ENCODE measurements at regions not wholly inside any gene's neighbourhood (a gene's known extent, or its start where the extent isn't known, plus 50 kb on each side); places are given as distances from the start of the nearest gene placed in this dataset.

GRCh38 chr7:28349637-28350036, 62.7 kb upstream of the CREB5 start:
- H3K9ac ChIP-seq: no peak overlapping the region
- no peaks in the 10 kb centered on the region for H3K36me3 ChIP-seq
- no peak for DNase-seq (ENCODE audit: low spot score)
- Mint-ChIP-seq H3K4me1 (peaks cover 3% of the 10 kb centered on the region), H3K36me3 (no peaks in the 10 kb centered on the region), H3K4me3 (no peak overlapping the region), H3K27me3 (ENCODE audit: insufficient read depth, low read depth) (peaks cover 2% of the 10 kb centered on the region), H3K27ac (no peak overlapping the region), H3K9me3 (peaks cover 7% of the 10 kb centered on the region)
- H3K27me3 ChIP-seq: no peaks in the 10 kb centered on the region
- H2AFZ ChIP-seq (replicated peaks): no peak overlapping the region
- H4K20me1 ChIP-seq (ENCODE audit: low read depth): no peaks in the 10 kb centered on the region
- H3K27ac ChIP-seq: no peak overlapping the region
- H3K79me2 ChIP-seq (ENCODE audit: low read depth): no peaks in the 10 kb centered on the region
- peaks cover 5% of the 10 kb centered on the region for H3K4me1 ChIP-seq
- TF ChIP-seq EZH2phosphoT487 (IDR thresholded peaks at IDR 0.05): no peak
- TF ChIP-seq EZH2 (IDR thresholded peaks at IDR 0.05): no peak
- TF ChIP-seq CTCF (IDR thresholded peaks at IDR 0.05): no peak
- H3K4me3 ChIP-seq: no peak overlapping the region
- no peaks in the 10 kb centered on the region for H3K9me3 ChIP-seq (ENCODE audit: low read depth)
- no peak overlapping the region for H3K4me2 ChIP-seq
- H3F3A ChIP-seq (ENCODE audit: low read depth): no peaks in the 10 kb centered on the region

- no peaks in the 10 kb centered on the region for H3K36me3 ChIP-seq
- no peak overlapping the region for H3K4me3 ChIP-seq
- H3K4me2 ChIP-seq: no peak overlapping the region
- Mint-ChIP-seq H3K9me3 (peaks cover 4% of the 10 kb centered on the region), H3K36me3 (no peaks in the 10 kb centered on the region), H3K27me3 (ENCODE audit: insufficient read depth, low read depth) (peaks cover 2% of the 10 kb centered on the region), H3K4me3 (no peak overlapping the region), H3K4me1 (peaks cover 3% of the 10 kb centered on the region), H3K27ac (no peak overlapping the region)
- no peaks in the 10 kb centered on the region for H4K20me1 ChIP-seq (ENCODE audit: low read depth)
- peaks cover 5% of the 10 kb centered on the region for H3K4me1 ChIP-seq
- H3K9me3 ChIP-seq (ENCODE audit: low read depth): no peaks in the 10 kb centered on the region
- H3K27me3 ChIP-seq: no peaks in the 10 kb centered on the region
- no peak overlapping the region for H3K27ac ChIP-seq
- no peaks in the 10 kb centered on the region for H3K79me2 ChIP-seq (ENCODE audit: low read depth)
- no peak overlapping the region for H2AFZ ChIP-seq (replicated peaks)
- no peak overlapping the region for H3K9ac ChIP-seq
- no peak for DNase-seq (ENCODE audit: low spot score)
- no peaks in the 10 kb centered on the region for H3F3A ChIP-seq (ENCODE audit: low read depth)
- TF ChIP-seq CTCF (IDR thresholded peaks at IDR 0.05): no peak
- TF ChIP-seq EZH2 (IDR thresholded peaks at IDR 0.05): no peak
- TF ChIP-seq EZH2phosphoT487 (IDR thresholded peaks at IDR 0.05): no peak
These were observed 61.7 kb upstream of the CREB5 start for GRCh38 chr7:28350662-28351061.

GRCh38 chr7:28351450-28351849, 60.9 kb upstream of the CREB5 start:
- no peaks in the 10 kb centered on the region for H3K36me3 Mint-ChIP-seq
- no peak overlapping the region for H3K4me3 ChIP-seq
- H3K4me3 Mint-ChIP-seq: no peak overlapping the region
- no peaks in the 10 kb centered on the region for H3K9me3 ChIP-seq (ENCODE audit: low read depth)
- H3K9me3 Mint-ChIP-seq: peaks cover 4% of the 10 kb centered on the region
- H2AFZ ChIP-seq (replicated peaks): no peak overlapping the region
- no peak for DNase-seq (ENCODE audit: low spot score)
- no peak overlapping the region for H3K27ac Mint-ChIP-seq
- no peak for TF ChIP-seq EZH2 (IDR thresholded peaks at IDR 0.05)
- no peak for TF ChIP-seq EZH2phosphoT487 (IDR thresholded peaks at IDR 0.05)
- no peak for TF ChIP-seq CTCF (IDR thresholded peaks at IDR 0.05)
- H3K4me1 ChIP-seq: no peaks in the 10 kb centered on the region
- no peak overlapping the region for H3K9ac ChIP-seq
- H3F3A ChIP-seq (ENCODE audit: low read depth): no peaks in the 10 kb centered on the region
- no peaks in the 10 kb centered on the region for H3K27me3 ChIP-seq
- H3K79me2 ChIP-seq (ENCODE audit: low read depth): no peaks in the 10 kb centered on the region
- no peaks in the 10 kb centered on the region for H3K36me3 ChIP-seq
- H3K4me2 ChIP-seq: no peak overlapping the region
- no peak overlapping the region for H3K27ac ChIP-seq
- no peaks in the 10 kb centered on the region for H4K20me1 ChIP-seq (ENCODE audit: low read depth)
- H3K27me3 Mint-ChIP-seq (ENCODE audit: insufficient read depth, low read depth): peaks cover 2% of the 10 kb centered on the region
- H3K4me1 Mint-ChIP-seq: peaks cover 3% of the 10 kb centered on the region

Measured in neural progenitor cell (in vitro differentiated cells).